DND-41 (cell line): ENCODE measurements at regions not wholly inside any gene's neighbourhood (a gene's known extent, or its start where the extent isn't known, plus 50 kb on each side); places are given as distances from the start of the nearest gene placed in this dataset.

Experiments
- EZH2 ChIP-seq: IDR thresholded peaks from 3 replicates; pipeline ENCODE4 v1.6.1; 2012; ENCODE audit warnings: borderline replicate concordance, low read depth, mild to moderate bottlenecking, moderate library complexity, low read length, inconsistent platforms; ENCODE audit not compliant: severe bottlenecking
- TF ChIP-seq, protein P1 (sequence below): IDR thresholded peaks from 2 replicates; pipeline ENCODE4 v1.5.1; 2012; ENCODE audit warnings: borderline replicate concordance, low read length, moderate library complexity, mild to moderate bottlenecking; ENCODE audit not compliant: poor library complexity, severe bottlenecking; ENCODE audit errors: extremely low read depth

DNA sequence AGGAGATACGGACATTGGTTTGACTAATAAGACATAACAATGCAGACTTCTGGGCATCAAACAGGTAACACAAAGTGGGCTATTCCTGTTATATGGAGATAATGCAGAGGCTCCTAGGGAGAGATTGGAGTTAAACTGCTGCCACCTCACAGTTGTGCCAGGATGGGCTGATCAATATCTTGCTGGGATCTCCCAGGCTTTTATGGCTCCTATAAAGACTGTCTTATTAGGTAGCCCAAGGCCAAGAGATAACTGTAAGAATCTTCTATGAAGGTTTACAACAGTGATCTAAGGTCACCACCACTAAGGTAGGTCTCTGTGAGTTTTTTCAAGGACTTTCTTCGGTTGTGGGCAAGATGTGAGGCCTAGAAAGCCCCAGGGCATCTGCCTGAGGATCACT is 345.8 kb downstream of the KLF5 start:
- TF ChIP-seq, protein P1, sequence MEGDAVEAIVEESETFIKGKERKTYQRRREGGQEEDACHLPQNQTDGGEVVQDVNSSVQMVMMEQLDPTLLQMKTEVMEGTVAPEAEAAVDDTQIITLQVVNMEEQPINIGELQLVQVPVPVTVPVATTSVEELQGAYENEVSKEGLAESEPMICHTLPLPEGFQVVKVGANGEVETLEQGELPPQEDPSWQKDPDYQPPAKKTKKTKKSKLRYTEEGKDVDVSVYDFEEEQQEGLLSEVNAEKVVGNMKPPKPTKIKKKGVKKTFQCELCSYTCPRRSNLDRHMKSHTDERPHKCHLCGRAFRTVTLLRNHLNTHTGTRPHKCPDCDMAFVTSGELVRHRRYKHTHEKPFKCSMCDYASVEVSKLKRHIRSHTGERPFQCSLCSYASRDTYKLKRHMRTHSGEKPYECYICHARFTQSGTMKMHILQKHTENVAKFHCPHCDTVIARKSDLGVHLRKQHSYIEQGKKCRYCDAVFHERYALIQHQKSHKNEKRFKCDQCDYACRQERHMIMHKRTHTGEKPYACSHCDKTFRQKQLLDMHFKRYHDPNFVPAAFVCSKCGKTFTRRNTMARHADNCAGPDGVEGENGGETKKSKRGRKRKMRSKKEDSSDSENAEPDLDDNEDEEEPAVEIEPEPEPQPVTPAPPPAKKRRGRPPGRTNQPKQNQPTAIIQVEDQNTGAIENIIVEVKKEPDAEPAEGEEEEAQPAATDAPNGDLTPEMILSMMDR = no peak
- TF ChIP-seq EZH2 = no peak
